OCI-LY7 (cell line): ENCODE measurements at regions not wholly inside any gene's neighbourhood (a gene's known extent, or its start where the extent isn't known, plus 50 kb on each side); places are given as distances from the start of the nearest gene placed in this dataset.

Experiments
- BruUV-seq: library from RNA; stranded (reverse); fragments of 400-500 nt; replicated peaks from 2 replicates; lab custom pipeline; 2021; lab: Mats Ljungman, UMichigan
- CTCF ChIA-PET: fragments of 300-600 bp; sonication (Branson Sonifier 250); formaldehyde crosslinking; loops from one replicate; lab custom pipeline; 2022; ENCODE audit warnings: antibody characterized with exemption; ENCODE audit not compliant: unreplicated experiment; lab: Charles Lee
- POLR2A ChIA-PET: fragments of 300-600 bp; sonication (Branson Sonifier 250); formaldehyde crosslinking; loops from one replicate; lab custom pipeline; 2022; ENCODE audit warnings: antibody characterized with exemption; lab: Charles Lee
- DNase-seq: peaks from one replicate; pipeline ENCODE4 v3.0.0-alpha.2; 2015; ENCODE audit warnings: low spot score
- H2AFZ ChIP-seq: fragments of 200-600 bp; sonication (generic), shearing (Covaris generic); 2 replicates; pipeline ENCODE4 v1.6.1; 2014; ENCODE audit warnings: mild to moderate bottlenecking, antibody characterized with exemption, low read length, moderate library complexity
- H3K27ac ChIP-seq: fragments of 200-600 bp; sonication (generic); 2 replicates; pipeline ENCODE4 v1.5.1; 2014; ENCODE audit warnings: mixed run types, low read depth, mild to moderate bottlenecking, moderate library complexity, low read length, inconsistent platforms; ENCODE audit not compliant: poor library complexity, severe bottlenecking
- H3K36me3 ChIP-seq: fragments of 200-600 bp; sonication (generic); 2 replicates; pipeline ENCODE4 v1.6.1; 2014; ENCODE audit warnings: mild to moderate bottlenecking, antibody characterized with exemption, low read length, moderate library complexity, mixed read lengths; ENCODE audit not compliant: insufficient read depth
- H3K4me1 ChIP-seq: fragments of 200-600 bp; sonication (generic); 2 replicates; pipeline ENCODE4 v1.5.1; 2014; ENCODE audit warnings: mild to moderate bottlenecking, low read length; ENCODE audit not compliant: insufficient read depth, poor library complexity, severe bottlenecking
- H3K4me2 ChIP-seq: fragments of 200-600 bp; sonication (generic); 2 replicates; pipeline ENCODE4 v1.6.1; 2014; ENCODE audit warnings: mild to moderate bottlenecking, low read length
- H3K4me3 ChIP-seq: fragments of 200-600 bp; sonication (generic); 2 replicates; pipeline ENCODE4 v1.5.1; 2014; ENCODE audit warnings: mild to moderate bottlenecking, low read depth, low read length; ENCODE audit not compliant: poor library complexity, severe bottlenecking
- H3K79me2 ChIP-seq: fragments of 200-600 bp; sonication (generic); 2 replicates; pipeline ENCODE4 v1.6.1; 2016; ENCODE audit warnings: low read depth, mild to moderate bottlenecking, low read length, moderate library complexity, mixed read lengths; ENCODE audit not compliant: insufficient read depth
- H3K9me2 ChIP-seq: fragments of 200-600 bp; sonication (generic); 2 replicates; pipeline ENCODE4 v1.6.1; 2016; ENCODE audit warnings: mild to moderate bottlenecking, low read length, mixed read lengths; ENCODE audit not compliant: insufficient read depth
- H3K9me3 ChIP-seq: fragments of 200-600 bp; sonication (generic); 2 replicates; pipeline ENCODE4 v1.6.1; 2014; ENCODE audit warnings: mild to moderate bottlenecking, mixed run types, low read length, mixed read lengths
- H4K20me1 ChIP-seq: fragments of 200-600 bp; sonication (generic); 2 replicates; pipeline ENCODE4 v1.6.1; 2014; ENCODE audit warnings: mild to moderate bottlenecking, antibody characterized with exemption, low read length, moderate library complexity, mixed read lengths; ENCODE audit not compliant: insufficient read depth
- EZH2phosphoT487 ChIP-seq: fragments of 200-600 bp; sonication (generic); IDR thresholded peaks from 2 replicates; pipeline ENCODE4 v1.6.1; 2018; ENCODE audit warnings: low read depth, borderline replicate concordance, mild to moderate bottlenecking, mixed run types, antibody characterized with exemption, low read length, moderate library complexity, mixed read lengths
- intact Hi-C: fragments of 100-400 bp; cut with micrococcal nuclease; formaldehyde crosslinking; loops from one replicate; pipeline ENCODE4 v1.10.0; 2022; ENCODE audit not compliant: unreplicated experiment
- TF ChIP-seq, protein P1 (sequence below): fragments of 200-600 bp; sonication (generic); conservative IDR thresholded peaks from 2 replicates; pipeline ENCODE4 v1.5.1; 2014; ENCODE audit warnings: mild to moderate bottlenecking, antibody characterized with exemption, low read length, moderate library complexity, mixed read lengths

DNA sequence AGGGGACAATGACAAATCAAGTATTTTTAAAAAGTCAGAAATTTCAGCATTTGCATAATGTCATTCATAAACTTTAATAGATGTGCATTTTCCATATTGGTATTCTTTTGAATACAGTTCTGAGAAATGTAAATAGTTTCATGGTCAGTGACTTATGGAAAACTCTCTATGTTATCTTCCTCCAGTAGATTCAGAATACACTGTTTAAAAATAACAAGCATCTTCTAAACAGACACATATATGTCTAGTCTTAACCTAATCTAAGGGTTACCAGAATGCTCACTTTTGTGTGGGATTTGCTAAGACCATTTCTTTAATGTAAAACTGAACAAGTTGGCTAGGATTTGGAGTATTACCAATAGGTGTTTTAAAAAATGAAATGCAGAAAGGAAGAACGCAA lies 119.8 kb upstream of the SGCG start:
- no peak overlapping the region for H2AFZ ChIP-seq
- H3K9me3 ChIP-seq, result no peaks in the 10 kb centered on the region
- H3K36me3 ChIP-seq, result no peaks in the 10 kb centered on the region
- H3K4me1 ChIP-seq, result no peaks in the 10 kb centered on the region
- DNase-seq, result no peak
- H3K4me2 ChIP-seq, result no peak overlapping the region
- H3K27ac ChIP-seq, result no peak overlapping the region
- intact Hi-C loops, result no loop called here
- no peaks in the 10 kb centered on the region for H3K79me2 ChIP-seq
- no peaks in the 10 kb centered on the region for H4K20me1 ChIP-seq
- ChIA-PET POLR2A (no interaction called here), CTCF (no interaction called here)
- H3K4me3 ChIP-seq, result no peak overlapping the region
- H3K9me2 ChIP-seq, result no peaks in the 10 kb centered on the region
- no TSS peak for BruUV-seq
- no peak for TF ChIP-seq EZH2phosphoT487
- TF ChIP-seq, protein P1, sequence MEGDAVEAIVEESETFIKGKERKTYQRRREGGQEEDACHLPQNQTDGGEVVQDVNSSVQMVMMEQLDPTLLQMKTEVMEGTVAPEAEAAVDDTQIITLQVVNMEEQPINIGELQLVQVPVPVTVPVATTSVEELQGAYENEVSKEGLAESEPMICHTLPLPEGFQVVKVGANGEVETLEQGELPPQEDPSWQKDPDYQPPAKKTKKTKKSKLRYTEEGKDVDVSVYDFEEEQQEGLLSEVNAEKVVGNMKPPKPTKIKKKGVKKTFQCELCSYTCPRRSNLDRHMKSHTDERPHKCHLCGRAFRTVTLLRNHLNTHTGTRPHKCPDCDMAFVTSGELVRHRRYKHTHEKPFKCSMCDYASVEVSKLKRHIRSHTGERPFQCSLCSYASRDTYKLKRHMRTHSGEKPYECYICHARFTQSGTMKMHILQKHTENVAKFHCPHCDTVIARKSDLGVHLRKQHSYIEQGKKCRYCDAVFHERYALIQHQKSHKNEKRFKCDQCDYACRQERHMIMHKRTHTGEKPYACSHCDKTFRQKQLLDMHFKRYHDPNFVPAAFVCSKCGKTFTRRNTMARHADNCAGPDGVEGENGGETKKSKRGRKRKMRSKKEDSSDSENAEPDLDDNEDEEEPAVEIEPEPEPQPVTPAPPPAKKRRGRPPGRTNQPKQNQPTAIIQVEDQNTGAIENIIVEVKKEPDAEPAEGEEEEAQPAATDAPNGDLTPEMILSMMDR, result no peak

DNA sequence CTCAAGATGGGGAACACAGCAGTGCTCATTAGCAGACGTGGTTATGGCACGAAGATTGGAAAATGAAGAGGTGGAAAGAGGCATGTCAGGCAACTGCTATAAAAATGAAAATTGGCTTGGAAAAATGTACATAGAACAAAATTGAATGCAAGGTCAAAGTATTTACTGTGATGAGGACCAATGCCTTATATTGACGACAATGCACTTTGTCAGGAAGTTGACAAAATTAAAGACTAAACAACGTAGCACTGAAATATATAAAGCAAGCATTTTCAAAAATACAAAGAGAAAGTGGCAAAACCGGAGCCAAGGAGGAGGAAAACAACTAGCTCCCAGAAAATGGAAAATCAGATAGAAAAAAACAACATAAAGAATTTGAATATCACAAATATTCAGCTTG lies 113.7 kb upstream of the SGCG start:
- intact Hi-C loops, result no loop called here
- Histone ChIP-seq H2AFZ (no peak overlapping the region), H3K9me3 (no peaks in the 10 kb centered on the region), H3K36me3 (no peaks in the 10 kb centered on the region), H3K4me3 (no peak overlapping the region), H3K4me2 (no peak overlapping the region), H3K9me2 (no peaks in the 10 kb centered on the region), H4K20me1 (no peaks in the 10 kb centered on the region), H3K27ac (no peak overlapping the region), H3K79me2 (no peaks in the 10 kb centered on the region), H3K4me1 (no peaks in the 10 kb centered on the region)
- TF ChIP-seq EZH2phosphoT487, result no peak
- TF ChIP-seq, protein P1, result no peak
- POLR2A ChIA-PET, result no interaction called here
- BruUV-seq, result no TSS peak
- CTCF ChIA-PET, result no interaction called here
- no peak for DNase-seq

DNA sequence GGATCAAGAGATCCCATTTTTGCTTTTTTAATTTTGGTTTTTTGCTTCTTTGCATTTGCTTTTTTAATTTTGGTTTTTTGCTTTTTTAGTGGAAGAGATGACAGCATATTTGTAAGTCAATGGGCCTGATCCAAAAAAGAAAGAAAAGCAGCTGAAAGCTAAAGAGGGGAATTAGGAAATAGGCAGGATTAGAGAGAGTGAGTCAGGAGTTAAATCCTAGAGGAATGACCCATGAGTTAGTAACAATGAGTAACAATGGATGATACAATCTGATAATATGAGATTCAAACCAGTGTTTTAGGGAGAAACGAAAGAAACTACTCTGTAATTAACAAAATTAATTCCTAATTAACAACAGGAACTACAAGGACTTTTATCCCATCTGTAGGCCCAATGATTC lies 111.2 kb upstream of the SGCG start:
- Histone ChIP-seq H3K79me2 (no peaks in the 10 kb centered on the region), H3K4me2 (no peak overlapping the region), H2AFZ (no peak overlapping the region), H3K36me3 (no peaks in the 10 kb centered on the region), H3K27ac (no peak overlapping the region), H3K9me3 (no peaks in the 10 kb centered on the region), H3K9me2 (no peaks in the 10 kb centered on the region), H3K4me1 (no peaks in the 10 kb centered on the region), H3K4me3 (no peak overlapping the region), H4K20me1 (no peaks in the 10 kb centered on the region)
- CTCF ChIA-PET, result no interaction called here
- intact Hi-C loops, result no loop called here
- BruUV-seq, result no TSS peak
- POLR2A ChIA-PET, result no interaction called here
- no peak for TF ChIP-seq EZH2phosphoT487
- TF ChIP-seq, protein P1, result no peak
- no peak for DNase-seq
